Astrocyte (in vitro differentiated cells and primary cell): ENCODE measurements at regions not wholly inside any gene's neighbourhood (a gene's known extent, or its start where the extent isn't known, plus 50 kb on each side); places are given as distances from the start of the nearest gene placed in this dataset.

Source experiments
- EZH2 ChIP-seq: IDR thresholded peaks from 2 replicates; pipeline ENCODE4 v1.6.1; 2012; ENCODE audit warnings: mild to moderate bottlenecking, low read length, inconsistent platforms; ENCODE audit not compliant: insufficient read depth
- TF ChIP-seq, protein P1 (sequence below): IDR thresholded peaks from 2 replicates; pipeline ENCODE4 v1.5.1; 2011; ENCODE audit warnings: low read depth, mild to moderate bottlenecking, inconsistent platforms, low read length, moderate library complexity; ENCODE audit not compliant: insufficient read depth

DNA sequence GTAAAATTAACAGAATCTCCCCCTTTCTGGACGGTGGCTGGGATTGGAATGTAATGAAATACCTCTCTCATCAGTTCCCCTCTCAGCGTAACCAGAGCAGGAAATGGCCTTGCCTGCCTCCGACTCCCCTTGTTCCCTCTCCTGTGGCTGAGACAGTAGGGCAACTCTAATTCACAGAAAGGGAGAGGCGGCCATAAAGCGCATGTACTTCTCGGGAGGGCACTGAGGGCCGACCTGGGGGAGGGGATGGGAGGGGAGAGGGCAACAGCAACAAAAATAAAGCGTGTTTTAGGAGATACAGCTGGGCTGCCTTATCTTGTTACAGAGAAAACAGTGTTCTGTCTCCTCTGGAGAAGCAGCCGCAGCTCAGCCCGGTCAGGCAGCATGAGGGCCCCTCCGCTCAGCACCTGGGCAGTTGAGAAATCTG, 783.3 kb upstream of the ARRDC4 start:
- TF ChIP-seq, protein P1, sequence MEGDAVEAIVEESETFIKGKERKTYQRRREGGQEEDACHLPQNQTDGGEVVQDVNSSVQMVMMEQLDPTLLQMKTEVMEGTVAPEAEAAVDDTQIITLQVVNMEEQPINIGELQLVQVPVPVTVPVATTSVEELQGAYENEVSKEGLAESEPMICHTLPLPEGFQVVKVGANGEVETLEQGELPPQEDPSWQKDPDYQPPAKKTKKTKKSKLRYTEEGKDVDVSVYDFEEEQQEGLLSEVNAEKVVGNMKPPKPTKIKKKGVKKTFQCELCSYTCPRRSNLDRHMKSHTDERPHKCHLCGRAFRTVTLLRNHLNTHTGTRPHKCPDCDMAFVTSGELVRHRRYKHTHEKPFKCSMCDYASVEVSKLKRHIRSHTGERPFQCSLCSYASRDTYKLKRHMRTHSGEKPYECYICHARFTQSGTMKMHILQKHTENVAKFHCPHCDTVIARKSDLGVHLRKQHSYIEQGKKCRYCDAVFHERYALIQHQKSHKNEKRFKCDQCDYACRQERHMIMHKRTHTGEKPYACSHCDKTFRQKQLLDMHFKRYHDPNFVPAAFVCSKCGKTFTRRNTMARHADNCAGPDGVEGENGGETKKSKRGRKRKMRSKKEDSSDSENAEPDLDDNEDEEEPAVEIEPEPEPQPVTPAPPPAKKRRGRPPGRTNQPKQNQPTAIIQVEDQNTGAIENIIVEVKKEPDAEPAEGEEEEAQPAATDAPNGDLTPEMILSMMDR, result no peak
- no peak for TF ChIP-seq EZH2
